ENCODE measurements at regions not wholly inside any gene's neighbourhood (a gene's known extent, or its start where the extent isn't known, plus 50 kb on each side); places are given as distances from the start of the nearest gene placed in this dataset.

GRCh38 chr12:78308701-78309100 is 478.0 kb downstream of the NAV3 start:
- TF ChIP-seq CTCF (IDR thresholded peaks at IDR 0.05; ENCODE audit: borderline replicate concordance) = no peak
- intact Hi-C loops (cut with micrococcal nuclease) = no loop called here
- H3K4me1 ChIP-seq = no peaks in the 10 kb centered on the region
- no peak overlapping the region for H3K27ac ChIP-seq (replicated peaks)
- H3K36me3 ChIP-seq = no peaks in the 10 kb centered on the region
- H3K27me3 ChIP-seq (ENCODE audit: low read depth) = no peaks in the 10 kb centered on the region
- peaks cover 12% of the 10 kb centered on the region for H3K9me3 ChIP-seq (replicated peaks)
- no peak for DNase-seq
- H3K4me3 ChIP-seq = no peak overlapping the region

- TF ChIP-seq CTCF (IDR thresholded peaks at IDR 0.05; ENCODE audit: borderline replicate concordance) = no peak
- Histone ChIP-seq H3K4me1 (no peaks in the 10 kb centered on the region), H3K9me3 (replicated peaks) (peaks cover 10% of the 10 kb centered on the region), H3K27me3 (ENCODE audit: low read depth) (no peaks in the 10 kb centered on the region), H3K36me3 (no peaks in the 10 kb centered on the region), H3K27ac (replicated peaks) (no peak overlapping the region), H3K4me3 (no peak overlapping the region)
- no peak for DNase-seq
- intact Hi-C loops (cut with micrococcal nuclease) = no loop called here
These were observed 484.3 kb downstream of the NAV3 start for GRCh38 chr12:78315028-78315427.

- intact Hi-C loops (cut with micrococcal nuclease) = no loop called here
- H3K9me3 ChIP-seq (replicated peaks) = peaks cover 17% of the 10 kb centered on the region
- no peaks in the 10 kb centered on the region for H3K4me1 ChIP-seq
- H3K27ac ChIP-seq (replicated peaks) = no peak overlapping the region
- no peak overlapping the region for H3K4me3 ChIP-seq
- TF ChIP-seq CTCF (IDR thresholded peaks at IDR 0.05; ENCODE audit: borderline replicate concordance) = no peak
- no peaks in the 10 kb centered on the region for H3K36me3 ChIP-seq
- no peak for DNase-seq
- no peaks in the 10 kb centered on the region for H3K27me3 ChIP-seq (ENCODE audit: low read depth)
These were observed 485.4 kb downstream of the NAV3 start for GRCh38 chr12:78316136-78316535.

- H3K4me3 ChIP-seq = no peak overlapping the region
- peaks cover 17% of the 10 kb centered on the region for H3K9me3 ChIP-seq (replicated peaks)
- DNase-seq = no peak
- TF ChIP-seq CTCF (IDR thresholded peaks at IDR 0.05; ENCODE audit: borderline replicate concordance) = no peak
- intact Hi-C loops (cut with micrococcal nuclease) = no loop called here
- H3K4me1 ChIP-seq = no peaks in the 10 kb centered on the region
- no peaks in the 10 kb centered on the region for H3K36me3 ChIP-seq
- no peaks in the 10 kb centered on the region for H3K27me3 ChIP-seq (ENCODE audit: low read depth)
- no peak overlapping the region for H3K27ac ChIP-seq (replicated peaks)
These were observed 486.2 kb downstream of the NAV3 start for GRCh38 chr12:78316631-78317468.

GRCh38 chr12:78321696-78322095 is 491.0 kb downstream of the NAV3 start:
- Histone ChIP-seq H3K27me3 (ENCODE audit: low read depth) (no peaks in the 10 kb centered on the region), H3K4me1 (no peaks in the 10 kb centered on the region), H3K36me3 (no peaks in the 10 kb centered on the region), H3K27ac (replicated peaks) (no peak overlapping the region), H3K4me3 (no peak overlapping the region), H3K9me3 (replicated peaks) (peaks cover 17% of the 10 kb centered on the region)
- TF ChIP-seq CTCF (IDR thresholded peaks at IDR 0.05; ENCODE audit: borderline replicate concordance) = no peak
- intact Hi-C loops (cut with micrococcal nuclease) = no loop called here
- no peak for DNase-seq
